ENCODE measurements at regions not wholly inside any gene's neighbourhood (a gene's known extent, or its start where the extent isn't known, plus 50 kb on each side); places are given as distances from the start of the nearest gene placed in this dataset.

DNA sequence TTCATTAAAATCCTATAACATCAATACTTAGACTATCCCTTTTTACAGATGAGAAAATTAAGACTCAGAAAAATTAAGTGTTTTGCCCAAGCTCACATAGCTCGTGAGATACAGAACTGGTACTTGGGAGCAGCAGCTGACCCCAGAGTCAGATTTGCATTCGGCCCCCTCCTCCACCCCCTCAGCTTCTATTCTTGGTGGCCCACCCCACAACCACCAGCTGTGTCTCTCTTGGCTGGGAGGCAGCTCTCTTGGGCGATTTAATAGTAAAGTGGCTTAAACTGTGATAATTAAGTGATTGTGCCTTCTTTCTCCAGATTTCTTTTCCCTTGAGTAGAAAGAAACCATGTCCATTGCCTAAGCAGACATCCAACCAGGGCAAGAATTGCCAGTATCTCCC, 203.6 kb upstream of the PDZRN3 start:
- TF ChIP-seq, protein P1, sequence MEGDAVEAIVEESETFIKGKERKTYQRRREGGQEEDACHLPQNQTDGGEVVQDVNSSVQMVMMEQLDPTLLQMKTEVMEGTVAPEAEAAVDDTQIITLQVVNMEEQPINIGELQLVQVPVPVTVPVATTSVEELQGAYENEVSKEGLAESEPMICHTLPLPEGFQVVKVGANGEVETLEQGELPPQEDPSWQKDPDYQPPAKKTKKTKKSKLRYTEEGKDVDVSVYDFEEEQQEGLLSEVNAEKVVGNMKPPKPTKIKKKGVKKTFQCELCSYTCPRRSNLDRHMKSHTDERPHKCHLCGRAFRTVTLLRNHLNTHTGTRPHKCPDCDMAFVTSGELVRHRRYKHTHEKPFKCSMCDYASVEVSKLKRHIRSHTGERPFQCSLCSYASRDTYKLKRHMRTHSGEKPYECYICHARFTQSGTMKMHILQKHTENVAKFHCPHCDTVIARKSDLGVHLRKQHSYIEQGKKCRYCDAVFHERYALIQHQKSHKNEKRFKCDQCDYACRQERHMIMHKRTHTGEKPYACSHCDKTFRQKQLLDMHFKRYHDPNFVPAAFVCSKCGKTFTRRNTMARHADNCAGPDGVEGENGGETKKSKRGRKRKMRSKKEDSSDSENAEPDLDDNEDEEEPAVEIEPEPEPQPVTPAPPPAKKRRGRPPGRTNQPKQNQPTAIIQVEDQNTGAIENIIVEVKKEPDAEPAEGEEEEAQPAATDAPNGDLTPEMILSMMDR (IDR thresholded peaks at IDR 0.05; ENCODE audit: low read length): no peak
- TF ChIP-seq EZH2 (IDR thresholded peaks at IDR 0.05; ENCODE audit: borderline replicate concordance, low read length): no peak
